HEK293 (cell line): ENCODE measurements at regions not wholly inside any gene's neighbourhood (a gene's known extent, or its start where the extent isn't known, plus 50 kb on each side); places are given as distances from the start of the nearest gene placed in this dataset.

Source experiments
- CTCF ChIA-PET: fragments of 350-600 bp; formaldehyde crosslinking; extraction: SDS; loops from one replicate; lab custom pipeline; 2021; ENCODE audit warnings: antibody characterized with exemption; lab: Yijun Ruan, JAX
- POLR2A ChIA-PET: fragments of 300-600 bp; formaldehyde crosslinking; extraction: SDS; loops from one replicate; lab custom pipeline; 2020; ENCODE audit warnings: antibody characterized with exemption, inconsistent platforms; lab: Yijun Ruan, JAX
- H3K27ac ChIP-seq: fragments of 200-500 bp; sonication (Bioruptor generic); 2 replicates; pipeline ENCODE4 v1.5.1; 2014; ENCODE audit warnings: low read depth, low read length, control low read depth, inconsistent platforms; ENCODE audit errors: extremely low read depth
- H3K36me3 ChIP-seq, 2 experiments: fragments of 200-500 bp in 1 of 2; sonication (Bioruptor generic) in 1 of 2; 1 replicate in 1 of 2; 2 replicates in 1 of 2; pipeline ENCODE4 v1.5.1; 2014 to 2017; ENCODE audit warnings: inconsistent platforms in 2 of 2, low read length in 2 of 2; ENCODE audit not compliant: control insufficient read depth in 2 of 2, insufficient read depth in 1 of 2
- H3K4me1 ChIP-seq: fragments of 200-500 bp; sonication (Bioruptor generic); 2 replicates; pipeline ENCODE4 v1.5.1; 2014; ENCODE audit warnings: mild to moderate bottlenecking, low read length, inconsistent platforms; ENCODE audit not compliant: control insufficient read depth, insufficient read depth
- H3K4me3 ChIP-seq: 2 replicates; pipeline ENCODE4 v1.5.1; 2011; ENCODE audit warnings: low read depth, mild to moderate bottlenecking, control low read depth, low read length, moderate library complexity
- H3K9me3 ChIP-seq: fragments of 200-500 bp; sonication (Bioruptor generic); 2 replicates; pipeline ENCODE4 v1.5.1; 2014; ENCODE audit warnings: low read depth, low read length, inconsistent platforms; ENCODE audit not compliant: control insufficient read depth, insufficient read depth
- AEBP2 ChIP-seq: fragments of 450-650 bp; formaldehyde crosslinking; IDR thresholded peaks from 2 replicates; pipeline ENCODE4 v1.5.1; 2016; ENCODE audit warnings: missing biosample characterization, missing genetic modification characterization, borderline replicate concordance
- BCL6B ChIP-seq: fragments of 450-650 bp; formaldehyde crosslinking; IDR thresholded peaks from 2 replicates; pipeline ENCODE4 v1.5.1; 2017; ENCODE audit warnings: missing biosample characterization, missing genetic modification characterization
- GLI2 ChIP-seq: fragments of 450-650 bp; formaldehyde crosslinking; IDR thresholded peaks from 2 replicates; pipeline ENCODE4; 2017; ENCODE audit warnings: missing biosample characterization, missing genetic modification characterization, low read depth, borderline replicate concordance
- GLIS2 ChIP-seq: fragments of 450-650 bp; formaldehyde crosslinking; IDR thresholded peaks from 2 replicates; pipeline ENCODE4 v1.5.1; 2016; ENCODE audit warnings: missing biosample characterization, missing genetic modification characterization
- MEIS1 ChIP-seq: sonication (generic); formaldehyde crosslinking; IDR thresholded peaks from 2 replicates; pipeline ENCODE4 v1.8.1; 2022; ENCODE audit warnings: missing genetic modification reagents, mild to moderate bottlenecking, borderline replicate concordance
- MZF1 ChIP-seq: fragments of 450-650 bp; formaldehyde crosslinking; IDR thresholded peaks from 2 replicates; pipeline ENCODE4 v1.5.1; 2017; ENCODE audit warnings: missing biosample characterization, missing genetic modification characterization, borderline replicate concordance
- SCRT2 ChIP-seq: fragments of 450-650 bp; formaldehyde crosslinking; IDR thresholded peaks from 2 replicates; pipeline ENCODE4 v1.5.1; 2016; ENCODE audit warnings: missing biosample characterization, missing genetic modification characterization
- TRIM28 ChIP-seq: IDR thresholded peaks from 2 replicates; pipeline ENCODE4 v1.6.1; 2011; ENCODE audit warnings: low read length, control low read depth, borderline replicate concordance
- ZBTB17 ChIP-seq: fragments of 450-650 bp; formaldehyde crosslinking; IDR thresholded peaks from 2 replicates; pipeline ENCODE4 v1.5.1; 2016; ENCODE audit warnings: missing biosample characterization, missing genetic modification characterization
- ZFP41 ChIP-seq: fragments of 450-650 bp; formaldehyde crosslinking; IDR thresholded peaks from 2 replicates; pipeline ENCODE4 v1.5.1; 2016; ENCODE audit warnings: missing biosample characterization, missing genetic modification characterization, borderline replicate concordance
- ZNF114 ChIP-seq: fragments of 450-650 bp; formaldehyde crosslinking; IDR thresholded peaks from 2 replicates; pipeline ENCODE4 v1.5.0; 2017; ENCODE audit warnings: missing biosample characterization, missing genetic modification characterization
- ZNF146 ChIP-seq: fragments of 450-650 bp; formaldehyde crosslinking; IDR thresholded peaks from 2 replicates; pipeline ENCODE4 v1.5.1; 2016; ENCODE audit warnings: missing biosample characterization, missing genetic modification characterization
- ZNF280C ChIP-seq: fragments of 450-650 bp; formaldehyde crosslinking; IDR thresholded peaks from 2 replicates; pipeline ENCODE4 v1.5.1; 2016; ENCODE audit warnings: missing biosample characterization, missing genetic modification characterization
- ZNF324 ChIP-seq: fragments of 450-650 bp; formaldehyde crosslinking; IDR thresholded peaks from 2 replicates; pipeline ENCODE4 v1.5.1; 2016; ENCODE audit warnings: missing biosample characterization, missing genetic modification characterization
- ZNF354C ChIP-seq: fragments of 450-650 bp; formaldehyde crosslinking; IDR thresholded peaks from 2 replicates; pipeline ENCODE4 v1.5.1; 2016; ENCODE audit warnings: missing biosample characterization, missing genetic modification characterization, low read depth, borderline replicate concordance
- ZNF394 ChIP-seq: fragments of 450-650 bp; formaldehyde crosslinking; IDR thresholded peaks from 2 replicates; pipeline ENCODE4 v1.5.1; 2016; ENCODE audit warnings: missing biosample characterization, missing genetic modification characterization, mild to moderate bottlenecking, moderate library complexity, borderline replicate concordance
- ZNF558 ChIP-seq: fragments of 450-650 bp; formaldehyde crosslinking; IDR thresholded peaks from 2 replicates; pipeline ENCODE4 v1.5.1; 2016; ENCODE audit warnings: missing biosample characterization, missing genetic modification characterization
- ZNF585B ChIP-seq: fragments of 450-650 bp; formaldehyde crosslinking; IDR thresholded peaks from 2 replicates; pipeline ENCODE4 v1.5.1; 2016; ENCODE audit warnings: missing biosample characterization, missing genetic modification characterization
- ZNF768 ChIP-seq: fragments of 450-650 bp; formaldehyde crosslinking; IDR thresholded peaks from 2 replicates; pipeline ENCODE4 v1.5.1; 2018; ENCODE audit warnings: missing biosample characterization, mild to moderate bottlenecking, missing genetic modification characterization
- ZNF830 ChIP-seq: fragments of 450-650 bp; IDR thresholded peaks from 2 replicates; pipeline ENCODE4 v1.5.0; 2018; ENCODE audit warnings: missing biosample characterization, missing genetic modification characterization, low read depth, mild to moderate bottlenecking, moderate library complexity
- ZSCAN30 ChIP-seq: fragments of 450-650 bp; IDR thresholded peaks from 2 replicates; pipeline ENCODE4 v1.5.1; 2018; ENCODE audit warnings: missing biosample characterization, mild to moderate bottlenecking, missing genetic modification characterization, moderate library complexity
- TF ChIP-seq, protein P1 (sequence below): sonication (generic); formaldehyde crosslinking; IDR thresholded peaks from 2 replicates; pipeline ENCODE4 v1.8.1; 2022; ENCODE audit warnings: mild to moderate bottlenecking, moderate library complexity, missing genetic modification reagents
- TF ChIP-seq, protein P2 (sequence below): fragments of 450-650 bp; formaldehyde crosslinking; IDR thresholded peaks from 2 replicates; pipeline ENCODE4 v1.5.1; 2016; ENCODE audit warnings: missing biosample characterization, missing genetic modification characterization
- TF ChIP-seq, protein P3 (sequence below): fragments of 450-650 bp; formaldehyde crosslinking; IDR thresholded peaks from 2 replicates; pipeline ENCODE4 v1.5.1; 2016; ENCODE audit warnings: missing biosample characterization, missing genetic modification characterization

DNA sequence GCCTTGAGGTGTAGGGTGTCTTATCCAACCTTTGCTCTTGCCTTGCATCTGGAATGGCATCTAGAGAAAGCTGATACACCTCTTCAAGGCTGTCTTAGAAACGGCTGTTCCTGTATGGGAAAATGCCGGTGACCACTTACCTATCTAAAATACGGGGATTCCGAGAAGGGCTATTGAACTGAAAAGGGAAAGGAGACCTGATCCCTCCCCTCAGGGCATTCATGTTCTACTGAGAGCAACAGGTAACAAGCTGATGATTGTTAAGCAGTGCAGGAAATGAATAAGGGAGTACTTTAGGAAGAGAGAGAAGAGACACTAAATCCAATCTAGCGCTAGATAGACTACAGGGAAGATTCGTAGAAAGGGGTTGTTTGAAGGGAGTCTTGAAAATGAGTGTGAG lies 1388.1 kb downstream of the FAM181B start:
- H3K4me1 ChIP-seq: no peaks in the 10 kb centered on the region
- POLR2A ChIA-PET: no interaction called here
- CTCF ChIA-PET: no interaction called here

GRCh38 chr11:81342966-81343365 lies 1390.7 kb downstream of the FAM181B start:
- no peaks in the 10 kb centered on the region for H3K9me3 ChIP-seq
- no peaks in the 10 kb centered on the region for H3K36me3 ChIP-seq
- no peak overlapping the region for H3K4me3 ChIP-seq
- H3K4me1 ChIP-seq: no peaks in the 10 kb centered on the region
- CTCF ChIA-PET: no interaction called here
- no peak for TF ChIP-seq ZNF830
- TF ChIP-seq ZNF280C (tag by site-specific recombination): no peak
- TF ChIP-seq ZNF585B (tag by site-specific recombination): no peak
- TF ChIP-seq AEBP2: no peak
- no peak for TF ChIP-seq MEIS1 (CRISPR knock-in tag)
- no peak for TF ChIP-seq SCRT2 (tag by site-specific recombination)
- TF ChIP-seq GLI2: no peak
- no peak for TF ChIP-seq ZNF324 (tag by site-specific recombination)
- no peak for TF ChIP-seq ZSCAN30 (tag by site-specific recombination)
- TF ChIP-seq ZNF394 (tag by site-specific recombination): no peak
- TF ChIP-seq ZBTB17 (tag by site-specific recombination): no peak
- TF ChIP-seq ZNF114 (tag by site-specific recombination): no peak
- TF ChIP-seq TRIM28: no peak
- no peak overlapping the region for H3K27ac ChIP-seq
- POLR2A ChIA-PET: no interaction called here

More for the DNA sequence above, 1388.1 kb downstream of the FAM181B start:
- Histone ChIP-seq H3K36me3 (no peaks in the 10 kb centered on the region), H3K27ac (no peak overlapping the region), H3K9me3 (no peaks in the 10 kb centered on the region), H3K4me3 (no peak overlapping the region)
- TF ChIP-seq, protein P1, sequence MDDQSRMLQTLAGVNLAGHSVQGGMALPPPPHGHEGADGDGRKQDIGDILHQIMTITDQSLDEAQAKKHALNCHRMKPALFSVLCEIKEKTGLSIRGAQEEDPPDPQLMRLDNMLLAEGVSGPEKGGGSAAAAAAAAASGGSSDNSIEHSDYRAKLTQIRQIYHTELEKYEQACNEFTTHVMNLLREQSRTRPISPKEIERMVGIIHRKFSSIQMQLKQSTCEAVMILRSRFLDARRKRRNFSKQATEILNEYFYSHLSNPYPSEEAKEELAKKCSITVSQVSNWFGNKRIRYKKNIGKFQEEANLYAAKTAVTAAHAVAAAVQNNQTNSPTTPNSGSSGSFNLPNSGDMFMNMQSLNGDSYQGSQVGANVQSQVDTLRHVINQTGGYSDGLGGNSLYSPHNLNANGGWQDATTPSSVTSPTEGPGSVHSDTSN: no peak
- TF ChIP-seq, protein P2, sequence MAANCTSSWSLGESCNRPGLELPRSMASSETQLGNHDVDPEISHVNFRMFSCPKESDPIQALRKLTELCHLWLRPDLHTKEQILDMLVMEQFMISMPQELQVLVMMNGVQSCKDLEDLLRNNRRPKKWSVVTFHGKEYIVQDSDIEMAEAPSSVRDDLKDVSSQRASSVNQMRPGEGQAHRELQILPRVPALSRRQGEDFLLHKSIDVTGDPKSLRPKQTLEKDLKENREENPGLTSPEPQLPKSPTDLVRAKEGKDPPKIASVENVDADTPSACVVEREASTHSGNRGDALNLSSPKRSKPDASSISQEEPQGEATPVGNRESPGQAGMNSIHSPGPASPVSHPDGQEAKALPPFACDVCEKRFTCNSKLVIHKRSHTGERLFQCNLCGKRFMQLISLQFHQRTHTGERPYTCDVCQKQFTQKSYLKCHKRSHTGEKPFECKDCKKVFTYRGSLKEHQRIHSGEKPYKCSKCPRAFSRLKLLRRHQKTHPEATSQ (tag by site-specific recombination): no peak
- TF ChIP-seq ZNF768: no peak
- no peak for TF ChIP-seq ZSCAN30 (tag by site-specific recombination)
- TF ChIP-seq MZF1 (tag by site-specific recombination): no peak
- no peak for TF ChIP-seq ZNF146 (tag by site-specific recombination)
- no peak for TF ChIP-seq GLIS2 (tag by site-specific recombination)
- TF ChIP-seq, protein P3, sequence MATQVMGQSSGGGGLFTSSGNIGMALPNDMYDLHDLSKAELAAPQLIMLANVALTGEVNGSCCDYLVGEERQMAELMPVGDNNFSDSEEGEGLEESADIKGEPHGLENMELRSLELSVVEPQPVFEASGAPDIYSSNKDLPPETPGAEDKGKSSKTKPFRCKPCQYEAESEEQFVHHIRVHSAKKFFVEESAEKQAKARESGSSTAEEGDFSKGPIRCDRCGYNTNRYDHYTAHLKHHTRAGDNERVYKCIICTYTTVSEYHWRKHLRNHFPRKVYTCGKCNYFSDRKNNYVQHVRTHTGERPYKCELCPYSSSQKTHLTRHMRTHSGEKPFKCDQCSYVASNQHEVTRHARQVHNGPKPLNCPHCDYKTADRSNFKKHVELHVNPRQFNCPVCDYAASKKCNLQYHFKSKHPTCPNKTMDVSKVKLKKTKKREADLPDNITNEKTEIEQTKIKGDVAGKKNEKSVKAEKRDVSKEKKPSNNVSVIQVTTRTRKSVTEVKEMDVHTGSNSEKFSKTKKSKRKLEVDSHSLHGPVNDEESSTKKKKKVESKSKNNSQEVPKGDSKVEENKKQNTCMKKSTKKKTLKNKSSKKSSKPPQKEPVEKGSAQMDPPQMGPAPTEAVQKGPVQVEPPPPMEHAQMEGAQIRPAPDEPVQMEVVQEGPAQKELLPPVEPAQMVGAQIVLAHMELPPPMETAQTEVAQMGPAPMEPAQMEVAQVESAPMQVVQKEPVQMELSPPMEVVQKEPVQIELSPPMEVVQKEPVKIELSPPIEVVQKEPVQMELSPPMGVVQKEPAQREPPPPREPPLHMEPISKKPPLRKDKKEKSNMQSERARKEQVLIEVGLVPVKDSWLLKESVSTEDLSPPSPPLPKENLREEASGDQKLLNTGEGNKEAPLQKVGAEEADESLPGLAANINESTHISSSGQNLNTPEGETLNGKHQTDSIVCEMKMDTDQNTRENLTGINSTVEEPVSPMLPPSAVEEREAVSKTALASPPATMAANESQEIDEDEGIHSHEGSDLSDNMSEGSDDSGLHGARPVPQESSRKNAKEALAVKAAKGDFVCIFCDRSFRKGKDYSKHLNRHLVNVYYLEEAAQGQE (tag by site-specific recombination): no peak
- TF ChIP-seq ZFP41 (tag by site-specific recombination): no peak
- TF ChIP-seq ZNF558 (tag by site-specific recombination): no peak
- no peak for TF ChIP-seq ZNF354C (tag by site-specific recombination)
- TF ChIP-seq BCL6B (tag by site-specific recombination): no peak
